HCT116 (cell line): ENCODE measurements at regions not wholly inside any gene's neighbourhood (a gene's known extent, or its start where the extent isn't known, plus 50 kb on each side); places are given as distances from the start of the nearest gene placed in this dataset.
"Not testable (repeated sequence)": the region's sequence is repeated elsewhere in the genome, so short reads cannot be mapped to it uniquely, and the experiment has no call there.

Experiments
- ATAC-seq: fragments of 200-7000 bp; cut with Tn5 transposase; 2 replicates; pipeline ENCODE4 v1.9.1; 2020; ENCODE audit warnings: mild to moderate bottlenecking, moderate library complexity
- BruUV-seq: library from RNA; stranded (reverse); fragments of 400-500 nt; replicated peaks from 2 replicates; lab custom pipeline; 2021; lab: Mats Ljungman, UMichigan
- CTCF ChIA-PET: fragments of 300-600 bp; sonication (Branson Sonifier 250); formaldehyde crosslinking; loops from one replicate; lab custom pipeline; 2021; ENCODE audit warnings: antibody characterized with exemption; lab: Charles Lee
- POLR2A ChIA-PET: fragments of 300-600, 350-600 bp; sonication (Branson Sonifier 250); formaldehyde crosslinking; loops from one replicate; lab custom pipeline; 2021; ENCODE audit warnings: antibody characterized with exemption; lab: Charles Lee
- RAD21 ChIA-PET, 2 experiments: fragments of 300-600 bp; sonication (Branson Sonifier 250); formaldehyde crosslinking; loops; one replicate each; lab custom pipeline; 2023; ENCODE audit warnings: low total read pairs in 2 of 2; ENCODE audit not compliant: uncharacterized antibody in 2 of 2, unreplicated experiment in 2 of 2, low non-redundant PET in 1 of 2; lab: Charles Lee
- DNase-seq: peaks from one replicate; pipeline ENCODE4 v3.0.0-alpha.2; 2010; ENCODE audit warnings: low read depth, low spot score
- H2AFZ ChIP-seq: fragments of 200-600 bp; shearing (Covaris generic), sonication (generic); 2 replicates; pipeline ENCODE4 v1.6.1; 2017; ENCODE audit warnings: low read depth, mixed run types, mixed read lengths, antibody characterized with exemption, low read length; ENCODE audit not compliant: poor library complexity, severe bottlenecking
- H3K27ac ChIP-seq: 2 replicates; pipeline ENCODE4 v1.5.1; 2012; ENCODE audit warnings: low read depth, low read length
- H3K27me3 ChIP-seq: fragments of 200-600 bp; sonication (generic); 2 replicates; pipeline ENCODE4 v1.6.1; 2016; ENCODE audit warnings: mixed run types, low read length, mixed read lengths; ENCODE audit not compliant: insufficient read depth
- H3K36me3 ChIP-seq, 2 experiments: fragments of 200-500 bp in 1 of 2; fragments of 200-600 bp in 1 of 2; sonication (Bioruptor generic) in 1 of 2; sonication (generic) in 1 of 2; 2 replicates each; pipeline versions ENCODE4 v1.5.1 to v1.6.1; 2014 to 2016; ENCODE audit warnings: low read length in 2 of 2, inconsistent platforms in 1 of 2, mixed read lengths in 1 of 2, mixed run types in 1 of 2; ENCODE audit not compliant: insufficient read depth in 2 of 2, control insufficient read depth in 1 of 2
- H3K4me1 ChIP-seq, 2 experiments: fragments of 200-600 bp in 1 of 2; sonication (generic) in 1 of 2; 2 replicates each; pipeline versions ENCODE4 v1.5.1 to v1.6.1; 2012 to 2017; ENCODE audit warnings: low read length in 2 of 2, inconsistent platforms in 1 of 2, mild to moderate bottlenecking in 1 of 2, mixed read lengths in 1 of 2, mixed run types in 1 of 2, moderate library complexity in 1 of 2; ENCODE audit not compliant: insufficient read depth in 2 of 2, control insufficient read depth in 1 of 2
- H3K4me2 ChIP-seq: fragments of 200-600 bp; sonication (generic); 2 replicates; pipeline ENCODE4 v1.6.1; 2017; ENCODE audit warnings: mixed run types, low read length, mixed read lengths
- H3K4me3 ChIP-seq, 2 experiments: fragments of 200-600 bp in 1 of 2; sonication (generic) in 1 of 2; replicated peaks in 1 of 2; 2 replicates each; pipeline ENCODE4 v1.5.1; 2011 to 2016; ENCODE audit warnings: low read length in 2 of 2, control low read depth in 1 of 2, low read depth in 1 of 2, mild to moderate bottlenecking in 1 of 2, mixed read lengths in 1 of 2, mixed run types in 1 of 2
- H3K79me2 ChIP-seq: fragments of 200-600 bp; sonication (generic); 2 replicates; pipeline ENCODE4 v1.6.1; 2017; ENCODE audit warnings: mild to moderate bottlenecking, mixed run types, low read length, moderate library complexity, mixed read lengths; ENCODE audit not compliant: insufficient read depth
- H3K9ac ChIP-seq: fragments of 200-600 bp; sonication (generic); 2 replicates; pipeline ENCODE4 v1.6.1; 2016; ENCODE audit warnings: low read length, mixed read lengths
- H3K9me2 ChIP-seq: fragments of 200-600 bp; sonication (generic), shearing (Covaris generic); 2 replicates; pipeline ENCODE4 v1.6.1; 2017; ENCODE audit warnings: mixed run types, mild to moderate bottlenecking, moderate library complexity; ENCODE audit not compliant: insufficient read depth
- H3K9me3 ChIP-seq, 2 experiments: fragments of 200-500 bp in 1 of 2; fragments of 200-600 bp in 1 of 2; sonication (Bioruptor generic) in 1 of 2; sonication (generic) in 1 of 2; 2 replicates each; pipeline ENCODE4 v1.6.1; 2014 to 2017; ENCODE audit warnings: low read length in 2 of 2, mixed read lengths in 2 of 2, inconsistent platforms in 1 of 2, low read depth in 1 of 2, mild to moderate bottlenecking in 1 of 2, mixed run types in 1 of 2, moderate library complexity in 1 of 2; ENCODE audit not compliant: control insufficient read depth in 1 of 2, insufficient read depth in 1 of 2
- H4K20me1 ChIP-seq: fragments of 200-600 bp; sonication (generic), shearing (Covaris generic); 2 replicates; pipeline ENCODE4 v1.6.1; 2017; ENCODE audit warnings: mixed run types, mild to moderate bottlenecking, moderate library complexity; ENCODE audit not compliant: insufficient read depth
- JUND ChIP-seq: IDR thresholded peaks from 2 replicates; pipeline ENCODE4 v1.6.1; 2012
- TCF7L2 ChIP-seq: IDR thresholded peaks from 2 replicates; pipeline ENCODE4 v1.7.0; 2011; ENCODE audit warnings: borderline replicate concordance, inconsistent platforms; ENCODE audit not compliant: insufficient read depth, insufficient read length; ENCODE audit errors: extremely low read depth
- intact Hi-C: fragments of 100-400 bp; cut with micrococcal nuclease; formaldehyde crosslinking; loops from 2 replicates; pipeline ENCODE4 v1.10.0; 2022

DNA sequence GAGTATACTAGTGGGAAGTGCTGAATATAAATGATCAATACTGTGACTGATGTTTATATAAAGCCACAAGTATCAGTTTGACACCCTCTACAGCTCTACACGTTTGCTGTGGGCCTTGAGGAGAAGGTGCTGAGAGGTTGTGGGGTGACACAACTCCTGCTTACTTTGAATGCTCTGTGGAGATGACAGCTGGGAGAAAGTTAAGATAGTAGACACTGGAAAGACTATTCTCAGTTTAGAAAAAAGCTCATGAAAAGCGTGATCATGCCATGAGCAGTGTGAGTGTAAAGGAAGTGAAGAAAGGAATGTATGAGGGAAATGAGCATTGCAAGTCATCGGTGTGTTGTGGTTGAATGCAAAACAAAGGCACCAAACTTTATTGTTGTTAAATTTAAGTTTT is 215.8 kb downstream of the UTRN start:
- no peaks in the 10 kb centered on the region for H4K20me1 ChIP-seq
- H3K9me3 ChIP-seq = no peaks in the 10 kb centered on the region
- H3K27ac ChIP-seq = no peak overlapping the region
- no peaks in the 10 kb centered on the region for H3K4me1 ChIP-seq
- no peaks in the 10 kb centered on the region for H3K79me2 ChIP-seq
- ATAC-seq = no peak
- no peak overlapping the region for H2AFZ ChIP-seq
- no peaks in the 10 kb centered on the region for H3K36me3 ChIP-seq
- intact Hi-C loops = no loop called here
- no TSS peak for BruUV-seq
- no peak for TF ChIP-seq TCF7L2
- no peak for TF ChIP-seq JUND
- TF ChIP-seq, all 23 proteins: peak for 0
- Histone ChIP-seq H3K4me3 (no peak overlapping the region), H3K9me2 (no peaks in the 10 kb centered on the region), H3K27me3 (no peaks in the 10 kb centered on the region), H3K9ac (no peak overlapping the region), H3K4me2 (no peak overlapping the region)
- no peak for DNase-seq
- ChIA-PET RAD21 (no interaction called here), POLR2A (no interaction called here), CTCF (no interaction called here)

DNA sequence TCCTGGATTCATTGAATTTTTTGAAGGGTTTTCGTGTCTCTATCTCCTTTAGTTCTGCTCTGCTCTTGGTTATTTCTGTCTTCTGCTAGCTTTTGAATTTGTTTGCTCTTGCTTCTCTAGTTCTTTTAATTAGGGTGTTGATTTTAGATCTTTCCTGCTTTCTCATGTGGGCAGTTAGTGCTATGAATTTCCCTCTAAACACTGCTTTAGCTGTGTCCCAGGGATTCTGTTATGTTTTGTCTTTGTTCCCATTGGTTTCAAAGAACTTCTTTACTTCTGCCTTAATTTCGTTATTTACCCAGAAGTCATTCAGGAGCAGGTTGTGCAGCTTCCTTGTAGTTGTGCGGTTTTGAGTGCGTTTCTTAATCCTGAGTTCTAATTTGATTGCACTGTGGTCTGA is 220.1 kb downstream of the UTRN start:
- H3K79me2 ChIP-seq, intact Hi-C loops, DNase-seq, CTCF ChIA-PET, H3K4me3 ChIP-seq, H3K9ac ChIP-seq, H3K4me1 ChIP-seq, H3K27ac ChIP-seq, H3K36me3 ChIP-seq, H3K4me2 ChIP-seq, H3K9me2 ChIP-seq, H2AFZ ChIP-seq, H3K9me3 ChIP-seq, RAD21 ChIA-PET, POLR2A ChIA-PET, H3K27me3 ChIP-seq, H4K20me1 ChIP-seq, ATAC-seq, BruUV-seq: not testable (repeated sequence)

DNA sequence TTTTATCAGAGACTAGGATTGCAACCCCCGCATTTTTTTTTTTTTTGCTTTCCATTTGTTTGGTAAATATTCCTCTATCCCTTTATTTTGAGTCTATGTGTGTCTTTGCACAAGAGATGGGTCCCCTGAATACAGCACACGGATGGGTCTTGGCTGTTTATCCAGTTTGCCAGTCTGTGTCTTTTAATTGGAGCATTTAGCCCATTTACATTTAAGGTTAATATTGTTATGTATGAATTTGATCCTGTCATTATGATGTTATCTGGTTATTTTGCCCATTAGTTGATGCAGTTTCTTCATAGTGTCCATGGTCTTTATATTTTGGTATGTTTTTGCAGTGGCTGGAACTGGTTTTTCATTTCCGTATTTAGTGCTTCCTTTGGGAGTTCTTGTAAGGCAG is 220.9 kb downstream of the UTRN start:
- not testable (repeated sequence) for ATAC-seq

GRCh38 chr6:144507772-144508312 is 222.7 kb downstream of the UTRN start:
- H4K20me1 ChIP-seq, RAD21 ChIA-PET, DNase-seq, H3K9me3 ChIP-seq, H2AFZ ChIP-seq, H3K79me2 ChIP-seq, H3K4me3 ChIP-seq, H3K9ac ChIP-seq, H3K9me2 ChIP-seq, H3K4me2 ChIP-seq, POLR2A ChIA-PET, H3K36me3 ChIP-seq, H3K4me1 ChIP-seq, H3K27me3 ChIP-seq, BruUV-seq, H3K27ac ChIP-seq, intact Hi-C loops, ATAC-seq, CTCF ChIA-PET: not testable (repeated sequence)

More for the DNA sequence above, 220.9 kb downstream of the UTRN start:
- intact Hi-C loops, H2AFZ ChIP-seq, DNase-seq, BruUV-seq, RAD21 ChIA-PET, H3K36me3 ChIP-seq, H3K4me3 ChIP-seq, H3K4me1 ChIP-seq, H3K4me2 ChIP-seq, H4K20me1 ChIP-seq, H3K27me3 ChIP-seq, H3K79me2 ChIP-seq, H3K9me2 ChIP-seq, CTCF ChIA-PET, H3K9ac ChIP-seq, H3K9me3 ChIP-seq, H3K27ac ChIP-seq, POLR2A ChIA-PET: not testable (repeated sequence)
